A549 (cell line): ENCODE measurements at regions not wholly inside any gene's neighbourhood (a gene's known extent, or its start where the extent isn't known, plus 50 kb on each side); places are given as distances from the start of the nearest gene placed in this dataset.

Experiments
- ATAC-seq, 2 experiments: fragments of 200-7000 bp in 1 of 2; fragments of >200 bp in 1 of 2; cut with Nextera tagmentation in 1 of 2; cut with Tn5 transposase in 1 of 2; 3 replicates each; pipeline versions ENCODE4 v1.8.0 to v1.9.1; 2018 to 2020; ENCODE audit warnings: mild to moderate bottlenecking in 1 of 2, moderate library complexity in 1 of 2
- CTCF ChIA-PET: fragments of 300-600 bp; sonication (Branson Sonifier 250); formaldehyde crosslinking; extraction: SDS; loops from one replicate; lab custom pipeline; 2021; ENCODE audit warnings: antibody characterized with exemption, inconsistent platforms; lab: Yijun Ruan, JAX
- POLR2A ChIA-PET: fragments of 350-600 bp; formaldehyde crosslinking; extraction: SDS; loops from one replicate; lab custom pipeline; 2021; ENCODE audit warnings: antibody characterized with exemption, inconsistent platforms; lab: Yijun Ruan, JAX
- DNase-seq, 2 experiments: peaks; one replicate each; pipeline versions ENCODE4 v3.0.0 to v3.0.0-alpha.2; 2011 to 2016; ENCODE audit warnings: low read depth in 1 of 2, low spot score in 1 of 2
- FAIRE-seq: peaks from 2 replicates; lab custom pipeline; 2011; peaks lifted over from hg19 to GRCh38; lab: Jason Lieb, UNC
- H3K27ac ChIP-seq, 2 experiments: fragments of >200 bp; sonication (Bioruptor Twin); formaldehyde crosslinking; 3 replicates each; pipeline ENCODE4 v1.5.1; 2016 to 2017
- H3K4me1 ChIP-seq: fragments of >200 bp; sonication (Bioruptor Twin); formaldehyde crosslinking; 3 replicates; pipeline ENCODE4 v1.6.1; 2016
- H3K4me2 ChIP-seq: fragments of >200 bp; sonication (Bioruptor Twin); formaldehyde crosslinking; 3 replicates; pipeline ENCODE4 v1.6.1; 2016
- H3K4me3 ChIP-seq: fragments of >200 bp; sonication (Bioruptor Twin); formaldehyde crosslinking; 3 replicates; pipeline ENCODE4 v1.5.1; 2016
- H3K9me3 ChIP-seq: fragments of >200 bp; sonication (Bioruptor Twin); formaldehyde crosslinking; 3 replicates; pipeline ENCODE4 v1.6.1; 2016
- CBX8 ChIP-seq: fragments of 200-600 bp; sonication (generic); IDR thresholded peaks from 2 replicates; pipeline ENCODE4 v1.6.1; 2016
- CEBPB ChIP-seq, 2 experiments: fragments of >200 bp in 1 of 2; sonication (Bioruptor Twin) in 1 of 2; formaldehyde crosslinking in 1 of 2; IDR thresholded peaks; 2 replicates each; pipeline ENCODE4 v1.6.1; 2012 to 2016
- CHD2 ChIP-seq: fragments of 150-350 bp; IDR thresholded peaks from 2 replicates; pipeline ENCODE4 v1.6.1; 2014; ENCODE audit warnings: low read length; ENCODE audit not compliant: partially characterized antibody
- HEYL ChIP-seq: fragments of 250-450 bp; sonication (Bioruptor Pico); IDR thresholded peaks from 2 replicates; pipeline ENCODE4 v1.8.0; 2021; ENCODE audit warnings: mild to moderate bottlenecking, moderate library complexity
- KDM5A ChIP-seq: fragments of 200-600 bp; sonication (generic); IDR thresholded peaks from 2 replicates; pipeline ENCODE4 v1.6.1; 2016; ENCODE audit warnings: antibody characterized with exemption, mild to moderate bottlenecking
- MAFK ChIP-seq: fragments of 450-650 bp; IDR thresholded peaks from 2 replicates; pipeline ENCODE4 v1.6.1; 2014; ENCODE audit not compliant: partially characterized antibody
- MYC ChIP-seq: IDR thresholded peaks from 2 replicates; pipeline ENCODE4 v1.6.1; 2012; ENCODE audit warnings: mild to moderate bottlenecking, inconsistent platforms, low read length, improper control_type of control experiment, borderline replicate concordance
- NFE2L2 ChIP-seq: fragments of 150-350 bp; conservative IDR thresholded peaks from 2 replicates; pipeline ENCODE4 v1.6.1; 2014; ENCODE audit warnings: low read length
- NPAS2 ChIP-seq: fragments of 250-450 bp; sonication (Bioruptor Pico); IDR thresholded peaks from 2 replicates; pipeline ENCODE4 v1.8.0; 2022; ENCODE audit warnings: mild to moderate bottlenecking, moderate library complexity, borderline replicate concordance
- PHF8 ChIP-seq: fragments of 200-600 bp; sonication (generic); IDR thresholded peaks from 2 replicates; pipeline ENCODE4 v1.6.1; 2016; ENCODE audit warnings: low read depth, mild to moderate bottlenecking, antibody characterized with exemption, moderate library complexity, borderline replicate concordance
- RAD21 ChIP-seq, 2 experiments: fragments of >200 bp in 1 of 2; sonication (Bioruptor Twin) in 1 of 2; formaldehyde crosslinking in 1 of 2; IDR thresholded peaks in 1 of 2; conservative IDR thresholded peaks in 1 of 2; 2 replicates in 1 of 2; 3 replicates in 1 of 2; pipeline ENCODE4 v1.6.1; 2012 to 2018; ENCODE audit warnings: inconsistent platforms in 1 of 2
- RARB ChIP-seq: fragments of 250-450 bp; sonication (Bioruptor Pico); IDR thresholded peaks from 2 replicates; pipeline ENCODE4 v1.8.0; 2021; ENCODE audit warnings: mild to moderate bottlenecking, moderate library complexity
- RCOR1 ChIP-seq: fragments of 150-350 bp; IDR thresholded peaks from 2 replicates; pipeline ENCODE4 v1.6.1; 2014; ENCODE audit warnings: antibody characterized with exemption, low read length, low read depth
- RFX5 ChIP-seq: fragments of 450-650 bp; IDR thresholded peaks from 2 replicates; pipeline ENCODE4 v1.7.1; 2014; ENCODE audit warnings: antibody characterized with exemption, mild to moderate bottlenecking, moderate library complexity
- SREBF2 ChIP-seq: fragments of 450-650 bp; IDR thresholded peaks from 2 replicates; pipeline ENCODE4 v1.6.1; 2014; ENCODE audit warnings: mild to moderate bottlenecking, moderate library complexity
- ZFP36 ChIP-seq: fragments of 450-650 bp; IDR thresholded peaks from 2 replicates; pipeline ENCODE4 v1.6.1; 2014; ENCODE audit warnings: borderline replicate concordance; ENCODE audit not compliant: partially characterized antibody
- ZNF302 ChIP-seq: fragments of 250-450 bp; sonication (Bioruptor Pico); IDR thresholded peaks from 2 replicates; pipeline ENCODE4 v1.9.0; 2021; ENCODE audit warnings: inconsistent platforms, mild to moderate bottlenecking, moderate library complexity
- WGBS: methylation state at CpG from one replicate; pipeline ENCODE4 v1.1.6; 2017; ENCODE audit errors: missing lambda C conversion rate; 5-methylcytosine and 5-hydroxymethylcytosine counted together
- small RNA-seq, 6 experiments: library from RNA; depleted of rRNA; stranded (forward); fragments of <200 nt; gene quantifications; one replicate each; pipeline ENCODE3, GENCODE V24; 2012
- TF ChIP-seq, protein P1 (sequence below): fragments of >200 bp; sonication (Bioruptor Twin); formaldehyde crosslinking; IDR thresholded peaks from 2 replicates; pipeline ENCODE4 v1.6.1; 2016
- TF ChIP-seq, protein P2 (sequence below): fragments of >200 bp; sonication (Bioruptor Twin); formaldehyde crosslinking; IDR thresholded peaks from 3 replicates; pipeline ENCODE4 v1.5.1; 2016

DNA sequence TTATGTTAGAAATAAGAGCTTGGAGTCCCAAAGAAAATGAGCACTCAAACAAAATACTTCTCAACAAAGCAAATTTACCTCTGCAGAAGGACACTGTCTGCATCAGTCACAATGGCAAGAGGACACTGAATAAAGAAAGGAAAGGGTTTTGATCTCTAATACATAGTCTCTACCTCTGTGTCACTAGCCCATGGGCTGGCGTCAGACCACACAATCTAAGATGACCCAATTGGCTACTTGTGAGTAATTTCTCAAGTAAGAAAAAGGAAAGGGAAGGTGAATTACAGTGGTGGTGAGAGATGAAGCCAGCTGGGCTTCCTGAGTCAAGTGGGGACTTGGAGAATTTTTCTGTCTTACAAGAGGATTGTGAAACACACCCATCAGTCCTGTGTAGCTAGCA, 257.9 kb upstream of the AMELY start:
- Histone ChIP-seq H3K4me2 (no peak overlapping the region), H3K4me3 (no peak overlapping the region), H3K27ac (no peak overlapping the region), H3K9me3 (no peaks in the 10 kb centered on the region), H3K4me1 (no peaks in the 10 kb centered on the region)
- ATAC-seq (no peak), DNase-seq (no peak), FAIRE-seq (no peak)
- ChIA-PET POLR2A (no interaction called here), CTCF (no interaction called here)
- 9% methylated on average over 1 of the region's 1 CpG for WGBS
- no peak for TF ChIP-seq KDM5A
- TF ChIP-seq, protein P1, sequence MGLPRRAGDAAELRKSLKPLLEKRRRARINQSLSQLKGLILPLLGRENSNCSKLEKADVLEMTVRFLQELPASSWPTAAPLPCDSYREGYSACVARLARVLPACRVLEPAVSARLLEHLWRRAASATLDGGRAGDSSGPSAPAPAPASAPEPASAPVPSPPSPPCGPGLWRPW: no peak
- TF ChIP-seq RARB: no peak
- no peak for TF ChIP-seq CEBPB (IDR thresholded peaks at IDR 0.05)
- TF ChIP-seq PHF8: no peak
- TF ChIP-seq HEYL (CRISPR knock-in tag): no peak
- TF ChIP-seq RFX5: no peak
- TF ChIP-seq CHD2: no peak
- no peak for TF ChIP-seq NFE2L2
- no peak for TF ChIP-seq ZNF302 (CRISPR knock-in tag)
- TF ChIP-seq MYC: no peak
- TF ChIP-seq, protein P2, sequence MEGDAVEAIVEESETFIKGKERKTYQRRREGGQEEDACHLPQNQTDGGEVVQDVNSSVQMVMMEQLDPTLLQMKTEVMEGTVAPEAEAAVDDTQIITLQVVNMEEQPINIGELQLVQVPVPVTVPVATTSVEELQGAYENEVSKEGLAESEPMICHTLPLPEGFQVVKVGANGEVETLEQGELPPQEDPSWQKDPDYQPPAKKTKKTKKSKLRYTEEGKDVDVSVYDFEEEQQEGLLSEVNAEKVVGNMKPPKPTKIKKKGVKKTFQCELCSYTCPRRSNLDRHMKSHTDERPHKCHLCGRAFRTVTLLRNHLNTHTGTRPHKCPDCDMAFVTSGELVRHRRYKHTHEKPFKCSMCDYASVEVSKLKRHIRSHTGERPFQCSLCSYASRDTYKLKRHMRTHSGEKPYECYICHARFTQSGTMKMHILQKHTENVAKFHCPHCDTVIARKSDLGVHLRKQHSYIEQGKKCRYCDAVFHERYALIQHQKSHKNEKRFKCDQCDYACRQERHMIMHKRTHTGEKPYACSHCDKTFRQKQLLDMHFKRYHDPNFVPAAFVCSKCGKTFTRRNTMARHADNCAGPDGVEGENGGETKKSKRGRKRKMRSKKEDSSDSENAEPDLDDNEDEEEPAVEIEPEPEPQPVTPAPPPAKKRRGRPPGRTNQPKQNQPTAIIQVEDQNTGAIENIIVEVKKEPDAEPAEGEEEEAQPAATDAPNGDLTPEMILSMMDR: no peak
- no peak for TF ChIP-seq RCOR1
- TF ChIP-seq MAFK: no peak
- TF ChIP-seq ZFP36: no peak
- no peak for TF ChIP-seq SREBF2
- no peak for TF ChIP-seq RAD21 (conservative IDR thresholded peaks at IDR 0.05 in 1 of 2, IDR thresholded peaks at IDR 0.05 in 1 of 2)
- TF ChIP-seq NPAS2 (CRISPR knock-in tag): no peak

DNA sequence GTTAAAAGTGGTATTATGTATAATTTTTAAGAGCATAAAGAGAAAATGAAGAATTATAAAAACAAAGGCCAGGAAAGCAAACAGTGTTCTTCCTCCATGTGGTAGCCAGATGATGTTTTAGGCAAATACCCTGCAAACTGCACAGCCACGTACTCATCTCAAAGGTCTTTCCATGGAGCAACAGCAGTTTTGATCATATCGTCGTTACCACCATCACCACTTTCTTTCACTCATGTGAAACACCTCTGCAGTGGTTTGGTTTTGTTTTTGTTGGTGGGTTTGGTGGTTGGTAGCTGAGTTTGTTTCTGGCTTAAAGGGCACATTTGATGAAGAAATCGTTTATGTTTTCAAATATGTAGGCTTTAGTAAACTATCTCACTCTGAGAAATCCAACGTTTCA, 229.9 kb upstream of the AMELY start:
- ChIA-PET CTCF (no interaction called here), POLR2A (no interaction called here)
- ATAC-seq (no peak), DNase-seq (no peak), FAIRE-seq (no peak)
- Histone ChIP-seq H3K4me2 (no peak overlapping the region), H3K4me1 (no peaks in the 10 kb centered on the region), H3K27ac (no peak overlapping the region), H3K9me3 (no peaks in the 10 kb centered on the region), H3K4me3 (no peak overlapping the region)
- TF ChIP-seq CBX8: no peak
- 3% methylated on average over 5 of the region's 5 CpGs for WGBS

Small RNA genes lying in the stretch of these regions (small RNA-seq; reads per million reads assigned to genes)
- gene RF00019 (0 reads per million in 6 experiments), gene RN7SKP282 (0 reads per million in 6 experiments), gene RNU6-521P (0 reads per million in 6 experiments)
